Erythroblast (primary cell): ENCODE measurements at regions not wholly inside any gene's neighbourhood (a gene's known extent, or its start where the extent isn't known, plus 50 kb on each side); places are given as distances from the start of the nearest gene placed in this dataset.

Source experiments
- GATA1 ChIP-seq: IDR thresholded peaks from 2 replicates; pipeline ENCODE4 v1.6.1; 2011; ENCODE audit warnings: low read depth, mild to moderate bottlenecking, control low read depth, low read length, moderate library complexity
- POLR2A ChIP-seq: IDR thresholded peaks from 2 replicates; pipeline ENCODE4 v1.6.1; 2011; ENCODE audit warnings: mild to moderate bottlenecking, low read length

DNA sequence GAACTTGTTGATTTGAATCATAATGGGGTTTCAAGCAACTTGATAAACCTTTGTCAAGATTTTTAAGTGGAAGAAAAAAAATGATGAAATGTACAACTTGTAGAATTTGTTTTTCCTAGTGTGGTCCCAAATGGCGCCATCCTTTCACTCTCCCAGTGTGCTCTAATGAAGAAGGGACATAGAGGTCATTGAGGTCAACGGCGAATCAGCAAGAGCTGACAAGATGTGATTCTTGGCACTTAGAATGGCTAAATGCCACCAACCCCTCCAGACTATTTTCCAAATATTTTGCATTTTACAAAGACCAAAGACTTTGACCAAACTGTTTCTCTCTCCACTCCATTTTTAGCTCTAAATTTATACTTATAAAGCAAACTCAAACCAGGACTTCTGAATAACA is 320.2 kb upstream of the MME start:
- TF ChIP-seq POLR2A (no peak), GATA1 (no peak)
